ENCODE measurements at regions not wholly inside any gene's neighbourhood (a gene's known extent, or its start where the extent isn't known, plus 50 kb on each side); places are given as distances from the start of the nearest gene placed in this dataset.

GRCh38 chr4:105075045-105075444, 71.6 kb upstream of the TET2 start:
- Mint-ChIP-seq H3K27ac (ENCODE audit: low read depth, unreplicated experiment) (no peak overlapping the region), H3K4me3 (ENCODE audit: unreplicated experiment) (no peak overlapping the region), H3K36me3 (ENCODE audit: insufficient read depth, unreplicated experiment) (no peaks in the 10 kb centered on the region), H3K27me3 (ENCODE audit: insufficient read depth, unreplicated experiment) (no peaks in the 10 kb centered on the region), H3K4me1 (ENCODE audit: insufficient read depth, unreplicated experiment) (no peaks in the 10 kb centered on the region), H3K9me3 (ENCODE audit: unreplicated experiment) (no peaks in the 10 kb centered on the region)
- BruUV-seq (replicated peaks) = no TSS peak
- ChIA-PET CTCF (interaction anchor here (0.6 to 1.2 kb wide), 2 partner anchors 44 to 48 kb away, joined by 4 to 5 read pairs; no protein-coding TSS in a partner anchor), POLR2A (no interaction called here)
- intact Hi-C loops (cut with micrococcal nuclease) = no loop called here
- no peak for TF ChIP-seq CTCF (IDR thresholded peaks at IDR 0.05; ENCODE audit: unreplicated experiment)
- DNase-seq (ENCODE audit: unreplicated experiment) = no peak

GRCh38 chr4:105088110-105088879, 58.4 kb upstream of the TET2 start:
- H3K4me1 Mint-ChIP-seq (ENCODE audit: insufficient read depth, unreplicated experiment) = peaks cover 22% of the 10 kb centered on the region
- no peak overlapping the region for H3K4me3 Mint-ChIP-seq (ENCODE audit: unreplicated experiment)
- peak; percentile 58 for DNase-seq (ENCODE audit: unreplicated experiment)
- no TSS peak for BruUV-seq (replicated peaks)
- POLR2A ChIA-PET = interaction anchor here (0.8 to 1.4 kb wide), 3 partner anchors 30 to 384 kb away, joined by 3 to 4 read pairs (median 4); no protein-coding TSS in a partner anchor
- no peak for TF ChIP-seq CTCF (IDR thresholded peaks at IDR 0.05; ENCODE audit: unreplicated experiment)
- CTCF ChIA-PET = interaction anchor here (0.5 to 0.7 kb wide), 3 partner anchors 15 to 1113 kb away, joined by 3 to 4 read pairs (median 3); no protein-coding TSS in a partner anchor
- peaks cover 6% of the 10 kb centered on the region for H3K9me3 Mint-ChIP-seq (ENCODE audit: unreplicated experiment)
- H3K27me3 Mint-ChIP-seq (ENCODE audit: insufficient read depth, unreplicated experiment) = no peaks in the 10 kb centered on the region
- intact Hi-C loops (cut with micrococcal nuclease) = no loop called here
- H3K36me3 Mint-ChIP-seq (ENCODE audit: insufficient read depth, unreplicated experiment) = no peaks in the 10 kb centered on the region
- no peak overlapping the region for H3K27ac Mint-ChIP-seq (ENCODE audit: low read depth, unreplicated experiment)

GRCh38 chr4:105092356-105092755, 54.3 kb upstream of the TET2 start:
- no peak for TF ChIP-seq CTCF (IDR thresholded peaks at IDR 0.05; ENCODE audit: unreplicated experiment)
- H3K27me3 Mint-ChIP-seq (ENCODE audit: insufficient read depth, unreplicated experiment) = no peaks in the 10 kb centered on the region
- BruUV-seq (replicated peaks) = TSS peak; percentile 40
- H3K4me3 Mint-ChIP-seq (ENCODE audit: unreplicated experiment) = no peak overlapping the region
- ChIA-PET POLR2A (interaction anchor here (0.8 to 1.2 kb wide), 2 partner anchors 123 to 1557 kb away, joined by 3 to 4 read pairs; no protein-coding TSS in a partner anchor), CTCF (interaction anchor here (0.5 to 0.6 kb wide), 2 partner anchors 128 to 1098 kb away, joined by 3 to 4 read pairs; no protein-coding TSS in a partner anchor)
- intact Hi-C loops (cut with micrococcal nuclease) = no loop called here
- peak overlapping the region; percentile 64 for H3K27ac Mint-ChIP-seq (ENCODE audit: low read depth, unreplicated experiment)
- DNase-seq (ENCODE audit: unreplicated experiment) = peak; percentile 93
- peaks cover 22% of the 10 kb centered on the region for H3K4me1 Mint-ChIP-seq (ENCODE audit: insufficient read depth, unreplicated experiment)
- no peaks in the 10 kb centered on the region for H3K36me3 Mint-ChIP-seq (ENCODE audit: insufficient read depth, unreplicated experiment)
- H3K9me3 Mint-ChIP-seq (ENCODE audit: unreplicated experiment) = peaks cover 4% of the 10 kb centered on the region

- H3K27ac Mint-ChIP-seq (ENCODE audit: low read depth, unreplicated experiment) = peak overlapping the region; percentile 64
- BruUV-seq (replicated peaks) = no TSS peak
- peaks cover 4% of the 10 kb centered on the region for H3K9me3 Mint-ChIP-seq (ENCODE audit: unreplicated experiment)
- no peak for DNase-seq (ENCODE audit: unreplicated experiment)
- intact Hi-C loops (cut with micrococcal nuclease) = no loop called here
- no peaks in the 10 kb centered on the region for H3K36me3 Mint-ChIP-seq (ENCODE audit: insufficient read depth, unreplicated experiment)
- peaks cover 22% of the 10 kb centered on the region for H3K4me1 Mint-ChIP-seq (ENCODE audit: insufficient read depth, unreplicated experiment)
- H3K4me3 Mint-ChIP-seq (ENCODE audit: unreplicated experiment) = no peak overlapping the region
- ChIA-PET CTCF (interaction anchor here (0.6 kb wide), 1 partner anchor 1099 kb away, joined by 3 read pairs; no protein-coding TSS in a partner anchor), POLR2A (interaction anchor here (0.6 to 1.2 kb wide), 3 partner anchors 42 to 1557 kb away, joined by 3 to 5 read pairs (median 4); no protein-coding TSS in a partner anchor)
- H3K27me3 Mint-ChIP-seq (ENCODE audit: insufficient read depth, unreplicated experiment) = no peaks in the 10 kb centered on the region
- no peak for TF ChIP-seq CTCF (IDR thresholded peaks at IDR 0.05; ENCODE audit: unreplicated experiment)
Measured at GRCh38 chr4:105092768-105093167, 53.9 kb upstream of the TET2 start.

Data from MCF 10A (cell line).